Neural progenitor cell (in vitro differentiated cells): ENCODE measurements at regions not wholly inside any gene's neighbourhood (a gene's known extent, or its start where the extent isn't known, plus 50 kb on each side); places are given as distances from the start of the nearest gene placed in this dataset.
"Not testable (repeated sequence)": the region's sequence is repeated elsewhere in the genome, so short reads cannot be mapped to it uniquely, and the experiment has no call there.

ENCODE experiments used
- CTCF ChIP-seq: fragments of 200-600 bp; sonication (generic); IDR thresholded peaks from 2 replicates; pipeline ENCODE4 v1.5.1; 2017; ENCODE audit warnings: antibody characterized with exemption, mild to moderate bottlenecking
- EZH2 ChIP-seq: fragments of 200-600 bp; sonication (generic); IDR thresholded peaks from 2 replicates; pipeline ENCODE4 v1.6.1; 2017; ENCODE audit warnings: antibody characterized with exemption, mild to moderate bottlenecking, moderate library complexity
- EZH2phosphoT487 ChIP-seq: fragments of 200-600 bp; sonication (generic); IDR thresholded peaks from 2 replicates; pipeline ENCODE4 v1.6.1; 2017; ENCODE audit warnings: antibody characterized with exemption

- TF ChIP-seq CTCF, EZH2, EZH2phosphoT487: not testable (repeated sequence)
These were observed 586.8 kb downstream of the ARL4A start for GRCh38 chr7:13274205-13274604.
